ENCODE measurements at regions not wholly inside any gene's neighbourhood (a gene's known extent, or its start where the extent isn't known, plus 50 kb on each side); places are given as distances from the start of the nearest gene placed in this dataset.

DNA sequence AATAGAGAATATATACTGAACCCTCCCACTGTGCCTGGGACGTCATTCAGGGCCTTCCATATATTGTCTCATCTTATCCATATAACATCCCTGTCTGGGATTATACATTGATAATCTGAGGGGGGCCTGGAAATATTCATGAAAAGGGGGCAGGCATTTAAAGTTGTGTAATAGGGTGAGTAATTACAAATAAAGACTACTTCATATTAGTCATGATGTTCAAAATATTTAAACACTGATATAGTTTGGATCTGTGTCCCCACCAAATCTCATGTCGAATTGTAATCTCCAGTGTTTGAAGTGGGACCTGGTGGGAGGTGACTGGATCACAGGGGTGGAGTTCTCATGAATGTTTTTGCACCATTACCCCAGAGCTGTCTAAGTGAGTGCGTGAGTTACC lies 97.8 kb downstream of the AQP9 start:
- no peak for DNase-seq

DNA sequence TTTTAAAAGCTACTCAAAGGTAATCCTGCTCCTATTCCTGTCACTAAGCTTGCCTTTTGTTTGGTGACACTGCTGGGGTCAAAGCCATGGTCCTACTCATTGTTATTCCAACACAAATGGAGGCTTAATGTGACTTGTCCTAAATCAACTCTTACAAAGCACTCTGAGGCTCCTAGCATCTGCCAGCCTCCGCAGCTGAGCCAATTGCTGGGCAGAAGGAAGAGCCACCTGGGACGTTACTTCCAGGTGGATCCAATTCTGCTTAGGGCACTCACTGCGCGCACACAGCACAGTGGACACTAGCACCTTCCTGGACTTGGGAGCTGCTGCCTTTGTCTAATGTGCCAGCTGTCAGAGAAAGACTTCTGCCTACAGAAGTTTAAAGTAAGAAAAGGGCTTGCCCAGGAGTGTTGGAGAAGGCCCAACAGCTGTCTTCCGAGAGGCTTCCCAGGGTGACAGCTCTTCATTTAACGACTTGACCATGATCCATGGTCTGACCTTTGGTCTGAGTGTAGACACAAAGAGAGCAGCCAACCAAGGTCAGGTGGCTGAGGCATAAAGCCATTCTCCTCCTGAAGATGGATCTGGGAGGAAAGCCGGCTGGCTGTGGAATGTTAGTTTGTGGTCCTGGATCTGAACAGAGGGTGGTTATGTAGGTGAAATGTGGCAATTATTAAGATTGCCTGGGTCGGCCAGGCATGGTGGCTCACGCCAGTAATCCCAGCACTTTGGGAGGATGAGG lies 102.2 kb downstream of the AQP9 start:
- DNase-seq: no peak

DNA sequence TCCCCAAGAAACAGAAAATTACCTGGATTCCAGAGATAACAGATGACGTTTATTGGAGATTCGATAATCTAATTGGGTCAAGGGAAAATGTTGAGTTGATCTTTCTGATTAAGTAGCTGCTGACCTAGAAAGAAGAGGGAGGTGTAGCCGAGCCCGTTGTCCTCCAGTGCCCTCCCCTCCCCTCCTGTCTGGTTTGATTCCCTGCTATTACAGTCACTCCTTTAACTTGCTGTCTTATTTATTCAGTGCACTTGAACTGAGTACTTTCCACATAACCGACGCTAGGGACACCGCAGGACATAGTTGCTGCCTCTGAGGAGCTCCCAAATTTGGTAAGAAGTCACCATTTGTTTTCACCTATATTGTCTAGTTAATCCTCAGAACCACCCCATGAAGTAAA lies 103.7 kb downstream of the AQP9 start:
- DNase-seq: peak; percentile 63

DNA sequence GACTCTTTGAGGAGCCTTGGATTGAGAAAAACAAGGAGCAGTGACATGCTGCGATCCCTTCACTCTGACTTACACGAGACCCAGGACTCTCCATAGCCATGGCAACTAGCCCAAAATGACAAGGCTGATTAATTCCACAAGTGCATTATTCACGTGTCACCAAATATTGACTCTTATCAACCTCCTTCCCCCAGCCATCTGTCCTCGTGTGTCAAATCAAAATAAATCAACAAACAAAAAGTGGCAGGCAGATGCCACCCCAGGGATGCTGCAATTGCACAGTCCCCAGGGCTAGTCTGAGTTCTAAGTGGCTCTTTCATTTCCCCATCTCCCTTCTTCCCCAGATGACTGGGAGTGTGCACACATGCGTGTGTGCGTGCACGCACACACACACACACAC lies 104.9 kb downstream of the AQP9 start:
- peak; percentile 98 for DNase-seq

DNA sequence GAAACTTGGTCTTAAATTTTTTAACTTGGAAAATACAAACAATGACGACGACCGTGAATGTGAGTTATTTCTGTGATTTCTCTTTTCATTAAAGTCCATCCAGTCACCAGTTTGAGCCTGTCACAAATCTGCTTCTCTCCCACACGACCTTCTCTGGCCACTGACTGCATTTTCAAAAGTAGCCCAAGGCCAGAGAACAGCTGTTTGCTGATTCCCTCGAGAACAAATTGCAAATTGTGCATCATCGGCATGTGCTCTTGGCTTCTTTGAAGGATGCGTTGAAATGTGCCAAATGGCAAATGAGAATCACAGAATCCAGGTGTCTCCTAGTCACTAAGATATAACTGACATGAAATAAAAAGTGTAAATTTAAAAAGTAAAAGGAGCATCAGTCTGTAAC lies 106.4 kb downstream of the AQP9 start:
- no peak for DNase-seq

DNA sequence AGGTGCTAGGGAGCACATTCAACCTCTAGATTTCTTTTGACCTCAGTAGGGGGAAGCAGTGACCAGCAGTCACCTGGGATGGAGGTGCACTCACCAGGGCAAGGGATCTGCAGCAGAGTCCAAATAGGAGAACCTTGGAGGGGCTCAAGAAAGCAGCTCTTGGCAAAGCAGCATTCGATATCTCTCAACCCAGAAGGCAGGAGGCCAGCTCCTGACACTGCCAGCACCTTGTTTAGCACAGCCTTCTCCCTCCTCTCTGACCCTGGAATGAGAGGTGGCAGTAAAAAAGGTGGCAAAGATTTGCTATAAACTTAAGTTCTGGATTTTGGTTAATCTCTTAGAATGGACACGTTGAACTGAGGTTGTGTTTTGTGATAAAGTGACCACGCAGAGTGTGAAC lies 107.9 kb downstream of the AQP9 start:
- DNase-seq: no peak

DNA sequence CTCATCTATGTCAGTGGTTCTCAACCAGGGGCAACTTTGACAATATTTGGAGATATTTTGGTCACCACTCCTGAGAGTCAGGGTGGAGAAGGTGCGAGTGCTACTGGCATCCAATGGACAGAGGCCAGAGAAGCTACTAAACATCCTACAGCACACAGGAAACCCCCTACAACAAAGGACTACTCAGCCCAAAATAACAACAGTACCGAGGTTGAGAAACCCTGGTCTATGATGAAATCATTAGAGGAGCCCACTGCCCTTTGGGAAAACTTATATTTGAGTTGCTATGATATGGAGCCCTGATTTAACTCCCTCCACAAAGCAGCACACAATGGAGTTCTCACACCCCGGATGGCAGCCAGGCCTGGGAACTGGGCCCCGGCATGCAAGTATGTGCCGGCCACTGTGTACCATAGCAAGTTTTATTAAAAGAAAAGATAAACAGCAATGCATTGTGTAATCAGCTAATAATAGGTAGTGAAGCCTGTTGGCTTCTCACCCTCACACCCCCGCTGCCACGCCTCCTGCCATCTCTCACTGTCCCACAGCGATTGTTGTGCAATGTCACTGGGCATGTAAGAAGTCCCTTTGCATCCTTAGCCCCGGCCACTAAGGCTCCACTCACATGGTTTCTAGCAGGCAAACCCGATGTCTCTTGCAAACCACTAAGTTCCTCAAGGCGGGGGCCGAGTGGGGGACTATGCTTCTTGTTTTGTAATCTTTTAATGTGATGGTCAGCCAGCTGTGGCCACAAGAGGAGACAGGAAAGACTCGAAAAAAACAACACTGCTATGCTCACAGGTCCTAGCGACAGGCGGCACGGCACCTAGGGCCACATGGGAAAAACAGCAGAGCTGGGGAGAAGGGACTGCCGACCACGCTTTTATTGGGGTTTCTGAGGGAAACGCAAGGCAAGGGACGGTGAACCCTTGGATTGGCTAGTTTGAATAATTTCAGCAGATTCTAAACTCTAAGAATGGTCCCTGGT lies 110.0 kb downstream of the AQP9 start:
- no peak for DNase-seq

DNA sequence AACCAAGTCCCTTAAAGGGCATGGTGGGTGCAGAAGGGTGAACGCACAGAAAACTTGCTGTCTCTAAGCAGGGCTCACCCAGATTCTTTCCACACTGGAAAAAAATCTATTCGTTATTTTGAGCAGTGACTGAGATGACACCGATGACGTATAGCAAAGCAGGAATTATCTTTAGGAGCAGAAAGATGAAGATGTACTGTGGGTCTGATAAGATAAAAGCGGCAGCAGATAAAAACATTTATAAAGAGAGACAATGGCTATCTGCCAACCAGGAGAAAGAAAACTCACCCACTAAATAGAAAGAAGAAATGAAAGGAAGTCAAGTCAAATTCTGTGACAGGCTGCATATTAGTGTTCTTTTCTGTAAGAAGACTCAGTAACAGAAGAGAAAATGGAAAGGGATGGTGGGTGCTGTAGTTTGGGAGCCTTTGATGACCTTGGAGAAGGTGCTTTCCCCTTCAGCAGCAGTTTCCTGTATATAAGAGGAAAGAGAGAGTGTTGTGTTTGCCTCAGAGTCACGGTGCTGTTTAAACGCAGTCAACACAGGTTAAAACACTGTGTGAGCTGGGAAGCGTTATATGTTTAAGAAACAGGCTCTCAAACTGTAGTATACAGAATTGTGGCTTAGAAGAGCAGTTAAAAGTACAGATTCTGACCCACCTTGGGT lies 111.6 kb downstream of the AQP9 start:
- no peak for DNase-seq

DNA sequence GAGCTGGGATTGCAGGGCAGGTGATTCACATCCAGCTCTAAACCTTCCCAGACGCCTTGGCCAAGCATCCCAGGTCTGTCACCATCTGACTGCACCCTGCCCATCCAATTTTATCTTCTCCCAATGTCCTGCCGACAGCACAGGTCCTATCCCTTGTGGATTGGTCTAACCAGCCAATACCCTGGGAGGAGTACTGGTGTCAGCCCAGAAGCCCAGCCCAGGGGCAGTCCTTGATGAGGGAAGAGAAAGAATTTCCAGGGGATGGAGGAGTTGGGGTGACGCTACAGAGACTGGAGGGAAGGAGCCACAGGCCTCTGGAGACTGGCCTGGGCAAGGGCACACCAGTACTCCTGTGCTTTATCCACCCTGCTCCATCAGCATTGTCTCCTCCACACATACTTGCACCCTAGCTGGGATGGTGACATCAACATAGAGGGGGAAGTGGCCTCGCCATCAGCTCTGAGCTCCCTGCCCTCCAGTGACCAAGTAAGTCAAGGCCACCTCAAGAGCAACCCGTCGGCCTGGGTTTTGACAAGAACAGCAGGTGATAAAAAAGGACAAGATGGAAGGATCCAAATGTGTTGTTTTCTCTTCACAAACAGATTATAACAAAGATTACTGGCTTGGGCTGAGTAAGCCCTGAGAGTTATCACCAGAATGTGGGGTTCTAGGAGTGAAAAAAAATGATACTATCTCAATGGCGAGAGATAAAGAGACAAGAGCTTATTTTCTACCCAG lies 114.6 kb downstream of the AQP9 start:
- no peak for DNase-seq

DNA sequence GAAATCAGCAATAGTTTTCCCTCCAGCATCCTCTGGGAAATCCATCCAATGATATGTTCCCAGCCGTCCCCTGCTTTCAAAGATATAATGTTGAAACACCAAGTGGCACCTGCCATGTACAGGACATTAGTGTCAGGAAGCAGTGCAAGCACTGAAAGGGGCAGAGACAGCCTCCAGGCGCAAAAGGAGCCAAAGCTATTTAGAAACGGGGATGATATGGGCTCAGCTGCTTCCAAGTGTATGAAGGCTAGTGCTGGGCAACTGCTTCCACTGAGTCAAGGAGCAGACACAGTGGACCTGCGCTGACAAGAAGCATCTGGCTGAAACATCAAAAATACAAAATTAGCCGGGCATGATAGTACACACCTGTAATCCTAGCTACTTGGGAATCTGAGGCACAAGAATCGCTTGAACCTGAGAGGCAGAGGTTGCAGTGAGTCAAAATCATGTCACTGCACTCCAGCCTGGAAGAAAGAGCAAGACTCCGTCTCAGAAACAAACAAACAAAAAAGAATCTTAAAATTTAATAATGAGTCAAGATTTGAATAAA lies 119.7 kb downstream of the AQP9 start:
- no peak for DNase-seq

DNA sequence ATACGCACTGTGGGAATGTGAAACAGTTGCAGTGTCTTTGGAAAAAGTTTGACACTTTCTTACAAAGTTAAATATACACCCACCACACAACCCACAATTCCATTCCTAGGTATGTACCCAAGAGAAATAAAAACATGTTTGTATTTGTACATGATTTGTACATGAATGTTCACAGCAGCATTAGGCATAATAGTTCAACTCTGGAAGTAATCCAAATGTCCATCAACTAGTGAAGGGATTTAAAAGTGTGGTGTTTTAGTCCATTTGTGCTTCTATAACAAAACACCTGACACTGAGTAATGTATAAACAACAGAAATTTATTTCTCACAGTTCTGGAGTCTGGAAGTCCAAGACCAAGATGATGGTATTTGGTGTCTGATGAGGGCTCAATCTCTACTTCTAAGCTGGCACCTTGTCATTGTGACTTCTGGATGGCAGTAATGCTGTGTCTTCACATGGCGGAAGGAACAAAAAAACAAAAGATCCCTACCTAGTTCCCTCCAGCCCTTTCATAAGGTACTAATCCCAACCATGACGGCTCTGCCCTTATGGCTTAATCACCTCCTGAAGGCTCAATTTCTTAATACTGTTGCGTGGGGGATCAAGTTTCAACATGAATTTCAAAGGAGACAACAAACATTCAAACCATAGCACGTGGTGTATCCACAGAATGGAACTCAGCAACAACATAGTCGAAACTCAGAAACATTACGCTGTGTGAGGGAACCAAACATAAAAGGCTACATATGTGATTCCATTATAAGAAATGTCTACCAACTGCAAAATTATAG lies 120.5 kb downstream of the AQP9 start:
- peak; percentile 61 for DNase-seq

DNA sequence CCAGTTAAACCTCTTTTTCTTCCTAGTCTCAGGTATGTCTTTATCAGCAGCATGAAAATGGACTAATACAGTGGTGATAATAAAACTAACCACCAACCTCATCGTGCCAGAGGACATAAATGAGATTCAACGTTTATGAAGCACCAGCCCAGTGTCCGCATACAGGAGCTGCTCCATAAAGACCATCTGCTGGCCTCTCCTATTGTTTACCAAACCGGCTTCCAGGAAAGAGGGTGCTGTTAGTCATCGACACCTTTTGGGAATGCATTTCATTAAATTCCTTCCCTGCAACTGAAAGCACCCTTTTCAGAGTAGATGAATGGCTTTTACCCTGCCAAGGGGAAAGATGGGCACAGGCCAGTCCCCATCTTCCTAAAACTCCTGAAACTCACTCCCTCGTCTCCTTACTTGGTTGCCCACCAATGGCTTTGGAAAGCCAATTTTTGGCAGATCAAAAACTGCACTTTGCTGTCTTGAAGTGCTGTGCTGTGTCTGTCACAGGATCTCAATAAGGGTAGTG lies 122.1 kb downstream of the AQP9 start:
- peak; percentile 68 for DNase-seq

DNA sequence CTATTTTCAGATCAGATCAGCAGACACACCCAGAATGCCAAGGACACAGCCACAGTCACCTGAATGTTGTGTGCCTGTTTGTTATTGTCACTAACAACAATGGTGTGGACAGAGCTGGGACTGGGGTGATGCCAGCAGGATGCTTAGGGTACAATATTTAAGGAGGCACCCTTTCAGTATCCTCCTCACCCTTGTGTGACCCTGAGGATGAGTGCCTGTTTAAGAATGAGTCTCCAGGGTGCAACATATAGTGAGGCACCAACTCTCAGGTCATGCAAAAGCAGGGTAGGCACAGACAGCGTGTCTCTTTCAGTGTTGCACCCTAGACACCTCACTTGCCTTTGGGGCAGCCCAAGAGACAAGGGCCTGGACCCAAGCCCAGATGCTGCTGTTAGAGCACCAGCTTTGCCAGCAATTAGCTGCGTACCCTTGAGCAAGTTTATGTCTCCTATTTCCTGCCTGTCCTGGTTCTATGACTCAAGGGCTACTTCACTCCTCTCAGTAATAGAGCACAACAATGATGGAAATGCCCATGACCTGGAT lies 122.6 kb downstream of the AQP9 start:
- DNase-seq: peak; percentile 92

DNA sequence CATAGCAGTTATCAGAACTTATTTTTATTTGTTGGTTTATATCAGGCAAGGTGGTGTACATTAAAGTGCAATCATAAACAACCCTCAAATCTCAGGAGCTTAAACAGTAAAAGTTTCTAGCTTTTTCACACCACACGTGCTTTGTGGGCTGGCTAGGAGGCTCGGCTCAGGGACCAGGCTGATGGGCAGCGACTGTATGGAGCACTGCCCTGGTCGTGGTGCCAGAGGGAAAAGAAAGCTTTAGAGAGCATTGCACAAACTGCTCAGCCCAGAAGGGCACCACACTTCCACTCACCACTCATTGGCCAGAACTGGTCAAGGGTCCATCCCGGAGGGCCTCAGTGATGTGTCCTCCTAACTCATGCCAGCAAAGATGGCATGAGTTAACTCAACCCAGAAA lies 123.2 kb downstream of the AQP9 start:
- DNase-seq: no peak

DNA sequence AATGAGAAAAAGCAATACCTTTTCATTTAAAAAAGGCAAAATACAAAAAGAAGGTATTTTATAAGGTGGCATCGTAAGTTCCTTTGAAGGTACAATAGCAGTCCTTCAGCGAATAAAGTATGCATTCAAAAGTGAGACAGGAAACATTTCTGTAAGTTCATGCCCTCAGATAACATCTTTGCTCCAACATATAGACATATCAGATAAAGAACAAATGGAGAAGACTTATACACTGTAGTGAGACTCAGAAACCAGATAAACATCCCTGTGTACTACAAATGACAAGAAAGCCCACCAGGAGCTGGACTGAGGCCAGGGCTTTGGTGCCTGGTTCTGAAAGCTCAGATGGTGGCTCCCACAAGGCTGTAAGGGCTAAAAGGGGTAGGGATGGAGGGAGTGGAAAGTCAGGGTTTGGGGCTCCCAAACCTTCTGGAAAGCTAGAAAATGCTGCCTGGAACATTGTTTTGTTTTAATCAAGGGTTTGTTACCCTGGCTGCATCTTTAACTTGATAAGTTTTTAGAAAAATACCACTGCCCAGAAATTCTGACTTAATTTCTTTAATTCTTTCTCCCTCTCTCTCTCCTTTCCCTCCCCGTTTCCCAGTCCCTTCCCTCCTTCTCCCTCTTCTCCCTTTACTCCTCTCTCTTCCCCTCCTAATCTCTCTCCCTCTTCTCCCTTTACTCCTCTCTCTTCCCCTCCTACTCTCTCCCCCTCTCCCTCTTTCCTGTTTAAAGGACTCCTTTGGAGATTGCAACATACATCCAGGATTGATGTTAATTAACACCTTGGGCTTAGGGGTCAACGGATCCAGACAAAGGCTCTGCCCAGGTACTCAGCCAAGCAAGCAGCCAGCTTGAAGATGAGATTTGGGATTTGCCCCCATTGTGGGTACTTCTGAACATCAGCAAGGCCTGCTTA lies 126.1 kb downstream of the AQP9 start:
- no peak for DNase-seq

DNA sequence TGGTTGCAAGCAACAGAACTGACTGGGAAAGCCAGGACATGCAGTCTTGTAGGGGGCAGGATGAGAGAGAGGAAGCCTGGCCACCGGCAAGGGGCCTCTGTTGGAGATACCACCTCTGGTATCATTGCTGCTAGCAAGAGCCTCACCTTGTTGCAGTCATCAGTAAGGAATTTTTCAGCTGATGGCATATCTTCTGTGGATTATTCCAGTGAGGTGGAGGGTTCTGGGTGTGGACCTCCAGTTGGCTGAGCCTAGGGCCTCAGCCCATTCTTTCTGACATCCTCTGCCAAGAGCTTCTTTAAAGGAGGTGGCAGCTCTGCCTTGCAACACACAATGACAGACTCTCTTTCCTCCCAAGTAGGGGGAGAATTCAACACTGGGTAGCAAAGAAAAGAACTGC lies 128.9 kb downstream of the AQP9 start:
- DNase-seq: no peak

DNA sequence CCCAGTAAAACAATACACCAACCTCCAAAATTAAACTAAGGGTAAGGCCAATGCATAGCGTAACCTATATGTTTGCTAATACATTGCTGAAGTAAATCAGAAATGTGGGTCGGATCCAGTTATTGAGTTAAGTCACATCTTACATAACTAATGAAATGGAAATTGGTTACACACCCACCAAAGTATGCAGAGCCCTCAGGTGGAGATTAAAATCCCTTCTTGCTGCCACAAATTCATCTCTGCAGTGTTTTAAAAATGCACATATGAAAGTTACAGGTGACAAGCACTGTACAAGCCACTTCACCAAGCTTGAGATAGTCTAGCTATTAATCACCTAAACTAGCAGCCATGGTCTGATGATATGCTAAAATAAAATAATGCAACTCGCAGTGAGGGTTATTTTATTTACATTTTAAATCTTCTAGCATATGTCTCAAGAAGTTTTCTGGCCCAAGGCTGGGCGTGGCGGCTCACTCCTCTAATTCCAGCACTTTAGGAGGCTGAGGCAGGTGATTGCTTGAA lies 130.6 kb downstream of the AQP9 start:
- no peak for DNase-seq

DNA sequence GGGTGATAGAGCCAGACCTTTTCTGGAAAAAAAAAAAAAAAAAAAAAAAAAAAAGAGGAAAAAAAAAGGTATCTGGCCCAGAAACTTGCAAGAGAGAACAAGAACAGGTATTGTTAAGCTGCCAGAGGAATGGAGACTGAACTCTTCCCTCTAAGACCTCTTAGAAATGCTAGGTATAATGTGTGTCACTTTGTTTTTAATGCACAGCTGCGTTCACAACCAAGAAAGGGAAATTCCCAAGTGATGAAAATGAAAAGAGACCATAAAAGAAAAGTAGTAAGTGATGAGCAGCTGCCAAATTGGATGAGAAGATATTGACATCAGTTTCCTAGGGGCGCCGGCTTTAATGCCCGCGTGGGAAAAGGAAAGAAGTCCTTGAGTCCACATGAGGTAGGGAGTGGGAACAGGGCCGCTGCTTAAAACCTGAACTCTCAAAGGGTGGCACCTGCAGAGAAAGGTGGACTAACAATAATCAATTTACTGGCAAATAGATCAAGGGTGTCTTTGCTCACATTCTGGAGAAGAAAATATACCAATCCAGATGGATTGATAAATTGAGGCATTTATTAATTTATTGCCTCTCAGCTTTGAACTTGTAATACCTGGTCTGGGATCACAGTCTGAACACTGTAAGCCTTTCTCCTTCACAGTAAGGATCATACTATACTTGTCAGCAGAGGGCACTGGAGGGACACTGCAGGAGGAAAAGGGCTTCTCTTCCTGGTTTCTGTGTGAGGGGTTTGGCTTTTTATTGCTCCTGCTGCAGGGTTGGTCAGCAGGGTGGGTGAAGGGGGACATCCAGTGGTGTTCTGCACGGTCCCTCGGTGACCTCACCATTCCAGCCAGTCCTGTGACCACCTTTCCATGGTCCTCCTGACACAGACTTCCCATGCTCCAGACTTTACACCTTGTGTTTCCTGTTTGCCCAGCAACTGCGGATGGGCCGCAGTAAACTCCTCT lies 131.6 kb downstream of the AQP9 start:
- DNase-seq: peak; percentile 47

DNA sequence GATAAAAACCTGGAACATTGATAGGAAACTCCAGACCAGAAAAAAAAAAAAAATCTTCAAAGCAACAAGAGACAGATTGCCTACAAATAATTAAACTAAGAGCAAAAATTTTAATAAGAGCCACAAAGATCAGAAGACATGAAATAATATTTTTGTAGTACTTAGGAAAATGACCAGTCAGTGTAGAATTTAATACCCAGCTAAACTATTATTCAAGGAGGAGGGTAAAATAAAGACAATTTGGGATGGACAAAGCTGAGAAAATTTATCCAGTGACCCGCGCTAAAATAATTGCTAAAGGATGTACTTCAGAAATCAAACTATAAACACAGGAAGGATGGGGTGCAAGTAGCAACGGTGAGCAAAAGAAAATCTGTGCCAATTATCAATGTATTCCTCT lies 133.2 kb downstream of the AQP9 start:
- no peak for DNase-seq
